NCI-H748 (cell line): ENCODE measurements at regions not wholly inside any gene's neighbourhood (a gene's known extent, or its start where the extent isn't known, plus 50 kb on each side); places are given as distances from the start of the nearest gene placed in this dataset.

Experiments
- DNase-seq: peaks from one replicate; lab custom pipeline; 2025; ENCODE audit not compliant: unreplicated experiment; lab: John Stamatoyannopoulos, UW

DNA sequence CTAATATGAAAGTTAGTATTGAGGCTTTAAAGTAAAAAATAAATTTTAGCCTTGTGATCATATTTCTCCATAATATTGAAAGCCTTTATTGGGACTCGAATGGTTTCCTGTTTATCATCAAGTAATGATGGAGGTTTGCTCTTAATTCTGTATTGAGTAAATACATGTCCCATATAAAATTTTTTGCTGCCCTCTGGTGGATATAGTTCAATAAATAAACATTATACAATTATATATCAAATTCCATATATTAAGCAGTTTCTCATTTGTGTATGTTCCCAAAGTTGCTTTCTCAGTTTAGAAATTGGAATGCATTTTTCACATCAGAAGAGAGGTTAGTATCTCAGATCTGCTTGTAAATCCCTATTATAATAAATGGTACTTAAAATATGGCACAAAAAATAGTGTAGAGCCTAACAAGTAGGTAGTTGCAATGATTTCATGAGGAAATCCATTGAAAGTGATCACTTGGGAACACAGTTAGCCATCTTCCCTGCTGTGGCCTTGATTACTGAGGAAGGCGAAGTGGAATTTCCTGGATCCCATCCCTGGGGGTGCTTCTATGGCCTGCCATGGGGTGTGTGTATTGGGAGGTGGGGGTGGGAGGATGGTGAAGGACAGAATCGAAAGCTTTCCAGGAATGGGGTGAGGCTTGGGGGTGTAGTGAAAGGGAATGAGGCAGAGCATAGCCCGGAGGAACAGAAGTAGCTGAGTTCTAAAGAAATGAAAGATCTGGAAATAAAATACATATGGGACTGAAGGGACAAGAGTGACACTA, 84.1 kb upstream of the C21orf91 start:
- peak; percentile 47 for DNase-seq

GRCh38 chr21:17901458-17902079, 82.4 kb upstream of the C21orf91 start:
- no peak for DNase-seq

DNA sequence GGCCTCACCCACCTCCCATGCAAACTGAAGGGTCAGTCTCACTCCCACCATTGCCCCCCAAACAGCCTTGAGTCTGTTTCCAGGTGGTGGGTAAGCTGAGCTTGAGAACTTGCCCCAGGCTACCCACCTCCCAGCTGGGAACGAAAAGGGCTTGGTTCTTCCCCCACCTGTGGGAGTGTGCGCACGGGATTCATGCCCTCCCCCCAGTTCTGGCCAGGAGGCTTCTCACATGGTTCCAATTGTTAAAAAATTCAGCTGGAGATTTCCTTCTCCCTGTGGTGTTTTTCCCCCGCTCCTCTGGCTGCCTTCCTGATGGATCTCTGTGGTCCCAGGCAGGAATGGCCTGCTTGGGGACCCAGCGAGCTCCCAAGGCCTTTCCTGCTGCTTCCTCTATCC, 81.8 kb upstream of the C21orf91 start:
- no peak for DNase-seq

DNA sequence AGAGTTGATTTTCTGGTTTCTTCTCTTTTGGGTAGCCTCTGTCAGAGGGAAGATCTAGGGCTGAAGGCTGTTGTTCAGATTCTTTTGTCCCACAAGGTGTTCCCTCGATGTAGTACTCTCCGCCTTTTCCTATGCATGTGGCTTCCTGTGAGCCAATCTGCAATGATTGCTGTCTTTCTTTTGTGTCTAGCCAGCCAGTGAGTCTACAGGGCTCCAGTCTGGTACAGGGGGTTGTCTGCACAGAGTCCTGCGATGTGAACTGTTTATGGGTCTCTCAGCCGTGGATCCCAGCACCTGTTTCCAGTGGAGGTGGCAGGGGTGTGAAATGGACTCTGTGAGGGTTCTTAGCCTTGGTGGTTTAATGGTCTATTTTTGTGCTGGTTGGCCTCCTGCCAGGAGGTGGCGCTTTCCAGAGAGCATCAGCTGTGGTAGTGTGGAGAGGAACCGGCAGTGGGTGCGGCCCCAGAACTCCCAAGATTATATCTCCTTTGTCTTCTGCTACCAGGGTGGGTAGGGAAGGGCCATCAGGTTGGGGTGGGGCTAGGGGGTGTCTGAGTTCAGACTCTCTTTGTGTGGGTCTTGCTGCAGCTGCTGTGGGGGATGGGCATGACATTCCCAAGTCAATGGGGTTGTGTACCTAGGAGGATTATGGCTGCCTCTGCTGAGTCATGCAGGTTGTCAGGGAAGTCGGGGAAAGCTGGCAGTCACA, 81.3 kb upstream of the C21orf91 start:
- DNase-seq = peak; percentile 61

DNA sequence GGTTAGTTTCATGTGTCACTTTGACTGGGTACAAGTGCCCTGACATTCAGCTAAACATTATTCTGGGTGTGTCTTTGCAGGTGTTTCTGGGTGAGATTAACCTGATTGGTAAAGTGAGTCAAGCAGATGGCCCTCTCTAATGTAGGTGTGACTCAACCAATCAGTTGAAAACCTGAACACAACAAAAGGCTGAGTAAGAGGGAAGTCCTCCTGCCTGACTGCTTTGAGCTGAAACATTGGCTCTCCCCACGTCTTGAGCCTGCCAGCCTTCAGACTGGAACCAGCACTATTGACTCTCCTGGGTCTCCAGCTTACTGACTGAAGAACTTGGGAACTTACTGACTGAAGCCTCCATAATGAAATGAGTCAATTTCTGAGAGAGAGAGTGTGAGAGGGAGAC, 70.0 kb upstream of the C21orf91 start:
- no peak for DNase-seq

DNA sequence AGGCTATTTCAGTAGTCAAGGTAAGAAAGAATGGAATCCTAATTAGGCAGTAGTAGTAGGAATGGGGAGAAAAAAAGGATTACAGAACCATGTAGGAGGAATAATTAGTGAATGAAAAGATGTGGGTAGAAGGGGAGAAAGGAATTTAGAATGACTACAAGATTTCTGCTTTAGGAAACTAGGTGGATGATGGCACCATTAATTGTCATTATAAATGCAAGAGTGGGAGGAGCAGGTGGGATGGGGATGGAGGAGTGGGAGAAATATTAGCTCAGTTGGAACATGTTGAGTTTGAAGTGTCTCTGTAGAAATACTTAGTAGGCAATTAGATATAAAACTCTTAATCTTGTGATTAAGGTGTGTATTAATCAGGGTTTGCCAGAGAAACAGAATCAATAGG, 50.0 kb upstream of the C21orf91 start:
- no peak for DNase-seq
